PC-9 (cell line): ENCODE measurements at regions not wholly inside any gene's neighbourhood (a gene's known extent, or its start where the extent isn't known, plus 50 kb on each side); places are given as distances from the start of the nearest gene placed in this dataset.

Experiments
- EZH2 ChIP-seq: fragments of 200-600 bp; sonication (generic); IDR thresholded peaks from 2 replicates; pipeline ENCODE4 v1.8.0; 2017; ENCODE audit warnings: antibody characterized with exemption, low read depth
- TF ChIP-seq, protein P1 (sequence below): fragments of 200-600 bp; sonication (generic); conservative IDR thresholded peaks from 2 replicates; pipeline ENCODE4 v1.6.1; 2017; ENCODE audit warnings: mixed run types, antibody characterized with exemption, mild to moderate bottlenecking, moderate library complexity

DNA sequence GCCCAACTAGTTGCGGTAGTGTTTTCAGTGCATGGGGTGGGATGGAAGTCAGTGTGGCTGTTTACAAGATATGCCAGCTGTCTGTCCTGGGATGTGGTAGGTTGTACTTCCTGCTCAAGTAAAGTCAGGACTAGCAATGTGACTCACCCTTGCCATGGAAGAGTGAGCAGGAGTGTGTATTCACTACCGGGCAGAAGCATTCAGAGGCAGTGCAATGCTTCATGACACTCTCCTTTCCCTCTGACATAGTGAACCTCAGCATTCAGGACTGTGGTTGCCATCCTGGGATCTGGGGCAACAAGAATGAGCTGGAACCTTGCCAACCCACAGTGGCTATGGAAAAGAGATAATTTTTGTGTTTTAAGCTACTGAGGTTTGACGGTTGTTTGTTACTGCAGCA lies 68.9 kb downstream of the BOD1 start:
- TF ChIP-seq, protein P1, sequence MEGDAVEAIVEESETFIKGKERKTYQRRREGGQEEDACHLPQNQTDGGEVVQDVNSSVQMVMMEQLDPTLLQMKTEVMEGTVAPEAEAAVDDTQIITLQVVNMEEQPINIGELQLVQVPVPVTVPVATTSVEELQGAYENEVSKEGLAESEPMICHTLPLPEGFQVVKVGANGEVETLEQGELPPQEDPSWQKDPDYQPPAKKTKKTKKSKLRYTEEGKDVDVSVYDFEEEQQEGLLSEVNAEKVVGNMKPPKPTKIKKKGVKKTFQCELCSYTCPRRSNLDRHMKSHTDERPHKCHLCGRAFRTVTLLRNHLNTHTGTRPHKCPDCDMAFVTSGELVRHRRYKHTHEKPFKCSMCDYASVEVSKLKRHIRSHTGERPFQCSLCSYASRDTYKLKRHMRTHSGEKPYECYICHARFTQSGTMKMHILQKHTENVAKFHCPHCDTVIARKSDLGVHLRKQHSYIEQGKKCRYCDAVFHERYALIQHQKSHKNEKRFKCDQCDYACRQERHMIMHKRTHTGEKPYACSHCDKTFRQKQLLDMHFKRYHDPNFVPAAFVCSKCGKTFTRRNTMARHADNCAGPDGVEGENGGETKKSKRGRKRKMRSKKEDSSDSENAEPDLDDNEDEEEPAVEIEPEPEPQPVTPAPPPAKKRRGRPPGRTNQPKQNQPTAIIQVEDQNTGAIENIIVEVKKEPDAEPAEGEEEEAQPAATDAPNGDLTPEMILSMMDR = no peak
- TF ChIP-seq EZH2 = no peak
